Heart left ventricle (tissue), 16 donors: ENCODE measurements at regions not wholly inside any gene's neighbourhood (a gene's known extent, or its start where the extent isn't known, plus 50 kb on each side); places are given as distances from the start of the nearest gene placed in this dataset.

Experiments used
- ATAC-seq, 4 donors: fragments of 200-7000 bp; cut with Tn5 transposase; one replicate each; pipeline ENCODE4 v1.9.1; 2020 to 2022; ENCODE audit warnings: moderate library complexity in 4 of 4, mild to moderate bottlenecking in 3 of 4, moderate number of reproducible peaks in 1 of 4
- DNase-seq, 5 donors: peaks; one replicate each; pipeline ENCODE4 v3.0.0-alpha.2; 2020
- H3K27ac ChIP-seq, 12 donors: fragments of 200-600 bp; sonication (generic) in 4 of 12; one replicate each; pipeline versions ENCODE4 v1.5.0 to v1.8.0; 2016 to 2022; ENCODE audit warnings: mild to moderate bottlenecking in 2 of 12
- H3K27me3 ChIP-seq, 9 donors: fragments of 200-600 bp; sonication (generic) in 2 of 9; one replicate each; pipeline versions ENCODE4 v1.5.1 to v1.8.0; 2016 to 2022; ENCODE audit warnings: mild to moderate bottlenecking in 3 of 9
- H3K36me3 ChIP-seq, 9 donors: fragments of 200-600 bp; sonication (generic) in 2 of 9; one replicate each; pipeline versions ENCODE4 v1.5.0 to v1.8.0; 2018 to 2022; ENCODE audit warnings: mild to moderate bottlenecking in 2 of 9
- H3K4me1 ChIP-seq, 12 donors: fragments of 200-600 bp; sonication (generic) in 4 of 12; one replicate each; pipeline versions ENCODE4 v1.5.0 to v1.8.0; 2016 to 2022; ENCODE audit warnings: mild to moderate bottlenecking in 3 of 12
- H3K4me3 ChIP-seq, 12 donors: fragments of 200-600 bp; sonication (generic) in 4 of 12; one replicate each; pipeline versions ENCODE4 v1.5.0 to v1.8.0; 2017 to 2022; ENCODE audit warnings: mild to moderate bottlenecking in 9 of 12, moderate library complexity in 4 of 12
- H3K9me3 ChIP-seq, 12 donors: fragments of 200-600 bp; sonication (generic) in 4 of 12; one replicate each; pipeline versions ENCODE4 v1.5.0 to v1.8.0; 2016 to 2022; ENCODE audit warnings: mild to moderate bottlenecking in 1 of 12
- CTCF ChIP-seq, 12 donors: fragments of 200-600 bp; sonication (generic) in 4 of 12; IDR thresholded peaks; one replicate each; pipeline versions ENCODE4 v1.5.0 to v1.8.0; 2018 to 2022; ENCODE audit warnings: antibody characterized with exemption in 12 of 12, mild to moderate bottlenecking in 5 of 12
- POLR2A ChIP-seq, 2 donors: fragments of 450-650 bp; IDR thresholded peaks; one replicate each; pipeline ENCODE4 v1.6.1; 2017; ENCODE audit warnings: antibody characterized with exemption in 2 of 2, mild to moderate bottlenecking in 2 of 2, moderate library complexity in 2 of 2
- WGBS, 4 donors: extraction: QIAGEN DNeasy Blood & Tissue Kit in 2 of 4; methylation state at CpG; one replicate each; pipeline versions ENCODE4 v1.1.5 to v1.1.7; 2013 to 2018; 5-methylcytosine and 5-hydroxymethylcytosine counted together
- intact Hi-C, 10 donors: fragments of 100-400 bp; cut with DNase I; formaldehyde crosslinking; loops; one replicate each; pipeline versions ENCODE4 v1.11.1 to v1.14.2; 2022
- donor health status: ischemic (EF 13 %, LVEDD 7.1; RV severe dilation, severe dysfunction).
- donor health status: healthy with polysubstance abuse.
- donor health status: DM: no; HTN: yes; CAD: no.
- donor health status: DM: no; HTN: no; CAD: no.
- donor health status: ischemic (EF 25% LVEDD 6.9; RV normal size, moderate dysfunction).
- donor health status: ischemic (EF 25% LVEDD 5.7; RV mildly dilated, moderate dysfunction).
- donor health status: healthy.
- donor health status: DM: yes; HTN: yes; CAD: no.
- donor health status: ischemic (EF 35%, LVEDD 5.7; RV mildly dilated, moderate dysfunction).
- donor health status: nonischemic (EF 11% LVEDD 7.7; RV severe dilation, severe dysfunction).
- donor health status: DM: yes; HTN: yes; CAD: no.
- donor health status: PGD.
- donor health status: ischemic (EF 29% LVEDD 5.4; RV normal size, mild dysfunction).
- donor health status: nonischemic (EF 23%, LVEDD 6.1; RV moderate dilation, normal function).

GRCh38 chr2:41768310-41768709, 279.5 kb upstream of the PKDCC start:
- peak overlapping the region in 1 of 12 donors; percentile 5 for H3K27ac ChIP-seq
- H3K36me3 ChIP-seq, result no peaks in the 10 kb centered on the region
- intact Hi-C loops, result no loop called here
- TF ChIP-seq POLR2A (IDR thresholded peaks at IDR 0.05) (no peak), CTCF (IDR thresholded peaks at IDR 0.05) (no peak)
- H3K4me3 ChIP-seq, result no peak overlapping the region
- peak in 3 of 5 donors; percentile 14 to 57 (median 28) for DNase-seq
- H3K9me3 ChIP-seq, result no peaks in the 10 kb centered on the region
- H3K27me3 ChIP-seq, result peaks cover 0 to 5% (median 0%) of the 10 kb centered on the region in 9 donors
- ATAC-seq, result peak in 3 of 4 donors; percentile 38 to 48 (median 42)
- WGBS, 4 donors, result 38 to 55% (median 47%) methylated on average over 6 of the region's 6 CpGs
- peaks cover 0 to 11% (median 0%) of the 10 kb centered on the region in 12 donors for H3K4me1 ChIP-seq

GRCh38 chr2:41771710-41772109, 276.1 kb upstream of the PKDCC start:
- Histone ChIP-seq H3K9me3 (peaks cover 0 to 5% (median 0%) of the 10 kb centered on the region in 12 donors), H3K4me3 (no peak overlapping the region), H3K36me3 (no peaks in the 10 kb centered on the region), H3K4me1 (peaks cover 0 to 7% (median 0%) of the 10 kb centered on the region in 12 donors), H3K27me3 (peaks cover 0 to 5% (median 0%) of the 10 kb centered on the region in 9 donors), H3K27ac (no peak overlapping the region)
- 95 to 100% (median 99%) methylated on average over 1 of the region's 1 CpG for WGBS, 4 donors
- intact Hi-C loops, result loop anchor here in 3 of 10 donors (10.0 kb wide), 3 partner anchors 357 to 1857 kb away; no protein-coding TSS in a partner anchor
- DNase-seq (no peak), ATAC-seq (no peak)
- TF ChIP-seq POLR2A (IDR thresholded peaks at IDR 0.05), result no peak
- TF ChIP-seq CTCF (IDR thresholded peaks at IDR 0.05), result no peak

GRCh38 chr2:41772697-41773096, 275.1 kb upstream of the PKDCC start:
- 88 to 92% (median 90%) methylated on average over 4 of the region's 4 CpGs for WGBS, 4 donors
- H3K4me3 ChIP-seq, result no peak overlapping the region
- no peak for ATAC-seq
- peaks cover 0 to 5% (median 0%) of the 10 kb centered on the region in 9 donors for H3K27me3 ChIP-seq
- peaks cover 0 to 7% (median 0%) of the 10 kb centered on the region in 12 donors for H3K4me1 ChIP-seq
- no peaks in the 10 kb centered on the region for H3K36me3 ChIP-seq
- no peak overlapping the region for H3K27ac ChIP-seq
- H3K9me3 ChIP-seq, result peaks cover 0 to 5% (median 0%) of the 10 kb centered on the region in 12 donors
- TF ChIP-seq POLR2A (IDR thresholded peaks at IDR 0.05) (no peak), CTCF (IDR thresholded peaks at IDR 0.05) (no peak)
- intact Hi-C loops, result loop anchor here in 3 of 10 donors (10.0 kb wide), 3 partner anchors 358 to 1858 kb away; no protein-coding TSS in a partner anchor
- no peak for DNase-seq

GRCh38 chr2:41774011-41774605, 273.7 kb upstream of the PKDCC start:
- WGBS, 4 donors, result 82 to 89% (median 86%) methylated on average over 3 of the region's 3 CpGs
- no peak for ATAC-seq
- H3K9me3 ChIP-seq, result peaks cover 0 to 5% (median 0%) of the 10 kb centered on the region in 12 donors

More at GRCh38 chr2:41774011-41774605, 273.7 kb upstream of the PKDCC start:
- Histone ChIP-seq H3K27ac (no peak overlapping the region), H3K4me1 (no peaks in the 10 kb centered on the region), H3K4me3 (no peak overlapping the region), H3K27me3 (peaks cover 0 to 5% (median 0%) of the 10 kb centered on the region in 9 donors), H3K36me3 (no peaks in the 10 kb centered on the region)
- no peak for DNase-seq
- intact Hi-C loops, result loop anchor here in 3 of 10 donors (10.0 kb wide), 3 partner anchors 359 to 1859 kb away; no protein-coding TSS in a partner anchor
- TF ChIP-seq POLR2A (IDR thresholded peaks at IDR 0.05) (no peak), CTCF (IDR thresholded peaks at IDR 0.05) (no peak)
